Sigmoid colon (tissue), 6 donors: ENCODE measurements at regions not wholly inside any gene's neighbourhood (a gene's known extent, or its start where the extent isn't known, plus 50 kb on each side); places are given as distances from the start of the nearest gene placed in this dataset.

ENCODE experiments used
- DNase-seq: peaks from one replicate; pipeline ENCODE4 v3.0.0-alpha.2; 2019
- H3K27ac ChIP-seq, 4 donors: fragments of 200-600 bp; sonication (generic); one replicate each; pipeline ENCODE4 v1.5.1; 2016 to 2019; ENCODE audit warnings: mild to moderate bottlenecking in 1 of 4
- H3K27me3 ChIP-seq, 3 donors: fragments of 200-600 bp; sonication (generic); one replicate each; pipeline ENCODE4 v1.5.1; 2019; ENCODE audit warnings: mild to moderate bottlenecking in 1 of 3
- H3K36me3 ChIP-seq, 4 donors: fragments of 200-600 bp; sonication (generic); one replicate each; pipeline ENCODE4 v1.5.1; 2016 to 2019
- H3K4me1 ChIP-seq, 4 donors: fragments of 200-600 bp; sonication (generic); one replicate each; pipeline ENCODE4 v1.5.1; 2017 to 2019
- H3K4me3 ChIP-seq, 4 donors: fragments of 200-600 bp; sonication (generic); one replicate each; pipeline ENCODE4 v1.5.1; 2017 to 2019; ENCODE audit warnings: mild to moderate bottlenecking in 2 of 4, moderate library complexity in 1 of 4
- H3K9me3 ChIP-seq, 4 donors: fragments of 200-600 bp in 3 of 4; sonication (generic) in 3 of 4; one replicate each; pipeline versions ENCODE4 v1.5.1 to v1.6.1; 2013 to 2019
- CTCF ChIP-seq, 4 experiments: fragments of 450-650 bp in 3 of 4; fragments of 200-600 bp in 1 of 4; IDR thresholded peaks; one replicate each; pipeline ENCODE4 v1.5.1; 2016 to 2019; ENCODE audit warnings: antibody characterized with exemption in 4 of 4, mild to moderate bottlenecking in 3 of 4, moderate library complexity in 2 of 4
- EP300 ChIP-seq, 4 donors: sonication (generic); formaldehyde crosslinking; IDR thresholded peaks; one replicate each; pipeline ENCODE4 v1.6.1; 2017; ENCODE audit warnings: antibody characterized with exemption in 4 of 4
- POLR2A ChIP-seq, 2 donors: fragments of 450-650 bp; IDR thresholded peaks; one replicate each; pipeline ENCODE4 v1.6.1; 2016; ENCODE audit warnings: antibody characterized with exemption in 2 of 2, mild to moderate bottlenecking in 2 of 2, moderate library complexity in 2 of 2
- POLR2AphosphoS5 ChIP-seq, 4 donors: sonication (generic); formaldehyde crosslinking; IDR thresholded peaks; one replicate each; pipeline ENCODE4 v1.6.1; 2017; ENCODE audit warnings: antibody characterized with exemption in 4 of 4
- WGBS, 2 donors: extraction: QIAGEN DNeasy Blood & Tissue Kit; methylation state at CpG; one replicate each; pipeline ENCODE4 v1.1.7; 2013; 5-methylcytosine and 5-hydroxymethylcytosine counted together
- intact Hi-C: fragments of 100-400 bp; cut with DNase I; formaldehyde crosslinking; loops from one replicate; pipeline ENCODE4 v1.15.1; 2023
- donor health status: healthy with polysubstance abuse.
- donor health status: healthy.

DNA sequence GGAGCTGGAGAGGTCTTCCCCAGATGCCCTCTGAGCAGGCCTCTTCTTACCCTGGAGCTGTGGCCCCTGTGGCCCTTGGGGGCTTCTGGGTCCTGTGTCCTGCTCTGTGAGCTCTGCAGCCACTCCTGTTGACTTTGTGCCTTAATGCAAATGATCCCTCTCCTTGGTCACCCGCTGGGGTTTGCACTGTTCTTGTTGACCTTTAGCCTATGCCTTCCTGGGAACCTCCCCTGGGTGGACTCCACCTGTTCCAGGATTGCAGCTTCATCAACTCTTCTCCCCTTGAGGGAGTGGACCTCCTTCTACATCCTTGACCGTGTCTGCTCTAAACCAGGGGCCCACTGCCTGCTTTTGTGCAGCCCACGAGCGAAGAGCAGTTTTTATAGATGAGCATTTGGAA is 58.6 kb upstream of the CTBP2 start:
- Histone ChIP-seq H3K9me3 (no peaks in the 10 kb centered on the region), H3K4me3 (no peak overlapping the region), H3K4me1 (no peaks in the 10 kb centered on the region), H3K27ac (no peak overlapping the region), H3K36me3 (no peaks in the 10 kb centered on the region), H3K27me3 (no peaks in the 10 kb centered on the region)
- intact Hi-C loops, result no loop called here
- DNase-seq, result no peak
- no peak for TF ChIP-seq CTCF (IDR thresholded peaks at IDR 0.05)
- no peak for TF ChIP-seq POLR2A (IDR thresholded peaks at IDR 0.05)
- no peak for TF ChIP-seq POLR2AphosphoS5 (IDR thresholded peaks at IDR 0.05)
- no peak for TF ChIP-seq EP300 (IDR thresholded peaks at IDR 0.05)
- 65 to 84% methylated on average over 4 of the region's 4 CpGs for WGBS, 2 donors

DNA sequence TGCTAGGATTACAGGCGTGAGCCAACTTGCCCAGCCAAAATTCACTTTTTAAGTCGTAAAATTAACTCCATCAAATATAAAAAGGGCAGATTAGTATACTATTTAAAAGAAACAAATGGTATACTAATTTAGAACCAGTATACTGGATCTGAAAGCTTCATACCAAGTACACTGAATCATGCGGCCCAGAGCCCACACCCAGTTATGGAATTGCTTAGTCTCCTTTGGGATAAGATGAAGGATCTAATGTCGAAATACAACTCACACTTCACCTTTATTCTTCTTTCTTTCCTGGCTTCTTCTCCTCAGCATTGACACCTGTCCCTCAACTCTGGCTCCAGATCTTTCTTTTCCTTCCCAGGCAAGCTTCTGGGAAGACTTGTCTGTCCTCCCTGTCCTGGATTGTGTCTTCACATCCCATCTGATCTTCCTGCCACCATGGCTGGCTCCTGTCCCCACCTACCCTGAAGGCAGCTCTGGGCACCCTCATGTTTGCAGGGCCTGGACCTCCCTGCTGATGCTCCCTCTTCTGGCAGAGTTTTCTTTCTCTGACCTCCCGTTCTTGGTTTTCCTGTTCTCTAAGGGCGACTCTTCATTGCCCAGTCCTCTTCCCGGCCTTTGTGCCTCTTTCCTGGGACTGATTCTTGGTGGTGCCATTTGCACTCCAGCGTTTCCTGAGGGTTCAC is 57.8 kb upstream of the CTBP2 start:
- Histone ChIP-seq H3K9me3 (no peaks in the 10 kb centered on the region), H3K27me3 (no peaks in the 10 kb centered on the region), H3K4me1 (no peaks in the 10 kb centered on the region), H3K4me3 (no peak overlapping the region), H3K36me3 (no peaks in the 10 kb centered on the region), H3K27ac (no peak overlapping the region)
- no peak for DNase-seq
- WGBS, 2 donors, result 79% methylated on average over 8 of the region's 8 CpGs
- intact Hi-C loops, result no loop called here
- no peak for TF ChIP-seq EP300 (IDR thresholded peaks at IDR 0.05)
- no peak for TF ChIP-seq POLR2A (IDR thresholded peaks at IDR 0.05)
- no peak for TF ChIP-seq POLR2AphosphoS5 (IDR thresholded peaks at IDR 0.05)
- TF ChIP-seq CTCF (IDR thresholded peaks at IDR 0.05), result no peak

DNA sequence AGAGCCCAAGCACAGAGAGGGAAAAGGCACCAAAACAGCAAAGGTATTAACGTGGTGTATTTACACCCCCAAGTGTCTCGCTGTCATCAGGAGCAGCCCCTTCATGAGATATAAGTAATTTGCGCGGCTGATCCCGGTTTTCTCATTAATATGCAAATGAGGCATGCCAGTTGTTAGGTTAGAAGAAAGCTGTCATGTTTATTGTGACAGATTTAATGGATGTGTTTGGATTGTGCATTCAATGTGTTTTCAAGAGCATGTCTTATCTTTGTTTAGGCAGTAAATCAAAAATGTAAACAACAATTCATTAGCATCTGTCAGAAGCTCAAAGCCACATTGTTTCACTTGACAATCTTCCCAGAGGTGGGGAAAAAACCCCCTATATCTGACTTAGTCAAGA is 56.5 kb upstream of the CTBP2 start:
- intact Hi-C loops, result no loop called here
- TF ChIP-seq POLR2A (IDR thresholded peaks at IDR 0.05), result no peak
- TF ChIP-seq POLR2AphosphoS5 (IDR thresholded peaks at IDR 0.05), result no peak
- no peak for TF ChIP-seq EP300 (IDR thresholded peaks at IDR 0.05)
- no peak for TF ChIP-seq CTCF (IDR thresholded peaks at IDR 0.05)
- 69 to 86% methylated on average over 5 of the region's 5 CpGs for WGBS, 2 donors
- no peak for DNase-seq
- no peaks in the 10 kb centered on the region for H3K4me1 ChIP-seq
- H3K27ac ChIP-seq, result no peak overlapping the region
- H3K9me3 ChIP-seq, result no peaks in the 10 kb centered on the region
- no peaks in the 10 kb centered on the region for H3K27me3 ChIP-seq
- no peaks in the 10 kb centered on the region for H3K36me3 ChIP-seq
- H3K4me3 ChIP-seq, result no peak overlapping the region

GRCh38 chr10:125216309-125216708 is 55.9 kb upstream of the CTBP2 start:
- TF ChIP-seq CTCF (IDR thresholded peaks at IDR 0.05) (no peak), POLR2A (IDR thresholded peaks at IDR 0.05) (no peak), EP300 (IDR thresholded peaks at IDR 0.05) (no peak), POLR2AphosphoS5 (IDR thresholded peaks at IDR 0.05) (no peak)
- no peak for DNase-seq
- WGBS, 2 donors, result 90 to 92% methylated on average over 3 of the region's 3 CpGs
- Histone ChIP-seq H3K27ac (no peak overlapping the region), H3K27me3 (no peaks in the 10 kb centered on the region), H3K36me3 (no peaks in the 10 kb centered on the region), H3K4me3 (no peak overlapping the region), H3K4me1 (no peaks in the 10 kb centered on the region), H3K9me3 (no peaks in the 10 kb centered on the region)
- intact Hi-C loops, result no loop called here

DNA sequence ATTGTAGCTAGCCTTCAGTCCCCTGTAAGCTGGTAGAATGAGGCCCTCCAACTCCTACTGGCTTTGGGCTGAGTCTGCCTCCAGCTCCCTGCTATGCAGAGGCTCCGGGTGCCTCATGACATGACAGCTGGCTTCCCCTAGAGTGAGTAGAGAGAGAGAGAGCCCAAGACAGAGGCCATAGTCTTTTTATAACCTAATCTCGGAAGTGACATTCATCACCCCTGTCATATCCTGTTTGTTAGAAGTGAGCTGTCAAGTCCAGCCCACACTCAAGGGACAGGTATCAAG is 53.9 kb upstream of the CTBP2 start:
- DNase-seq, result no peak
- intact Hi-C loops, result no loop called here
- TF ChIP-seq POLR2A (IDR thresholded peaks at IDR 0.05) (no peak), CTCF (IDR thresholded peaks at IDR 0.05) (no peak), EP300 (IDR thresholded peaks at IDR 0.05) (no peak), POLR2AphosphoS5 (IDR thresholded peaks at IDR 0.05) (no peak)
- 80 to 89% methylated on average over 2 of the region's 2 CpGs for WGBS, 2 donors
- Histone ChIP-seq H3K27ac (no peak overlapping the region), H3K36me3 (no peaks in the 10 kb centered on the region), H3K27me3 (no peaks in the 10 kb centered on the region), H3K4me1 (no peaks in the 10 kb centered on the region), H3K4me3 (no peak overlapping the region), H3K9me3 (no peaks in the 10 kb centered on the region)
